ENCODE measurements at regions not wholly inside any gene's neighbourhood (a gene's known extent, or its start where the extent isn't known, plus 50 kb on each side); places are given as distances from the start of the nearest gene placed in this dataset.

GRCh38 chrX:111006116-111006515 lies 89.9 kb upstream of the PAK3 start:
- ATAC-seq, result no peak
- TF ChIP-seq SNAI2 (CRISPR knock-in tag; IDR thresholded peaks at IDR 0.05) (no peak), PPARA (CRISPR knock-in tag; IDR thresholded peaks at IDR 0.05; ENCODE audit: borderline replicate concordance) (no peak), ISL1 (CRISPR knock-in tag; IDR thresholded peaks at IDR 0.05) (no peak), ZC3H10 (CRISPR knock-in tag; IDR thresholded peaks at IDR 0.05) (no peak), CSDC2 (CRISPR knock-in tag; IDR thresholded peaks at IDR 0.05) (no peak), TSHZ2 (CRISPR knock-in tag; IDR thresholded peaks at IDR 0.05) (no peak), ARNTL (CRISPR knock-in tag; IDR thresholded peaks at IDR 0.05; ENCODE audit: borderline replicate concordance, low read depth) (no peak), BACH2 (CRISPR knock-in tag; IDR thresholded peaks at IDR 0.05; ENCODE audit: borderline replicate concordance) (no peak), GLIS3 (CRISPR knock-in tag; IDR thresholded peaks at IDR 0.05) (no peak), ZNF8 (CRISPR knock-in tag; IDR thresholded peaks at IDR 0.05) (no peak), TCF4 (CRISPR knock-in tag; IDR thresholded peaks at IDR 0.05; ENCODE audit: borderline replicate concordance) (no peak), OSR1 (CRISPR knock-in tag; IDR thresholded peaks at IDR 0.05) (no peak), CSRNP3 (CRISPR knock-in tag; IDR thresholded peaks at IDR 0.05) (no peak), TOX (CRISPR knock-in tag; IDR thresholded peaks at IDR 0.05; ENCODE audit: borderline replicate concordance) (no peak), ZFP3 (CRISPR knock-in tag; IDR thresholded peaks at IDR 0.05) (no peak), ZNF70 (CRISPR knock-in tag; IDR thresholded peaks at IDR 0.05) (no peak)
- TF ChIP-seq, protein P1, sequence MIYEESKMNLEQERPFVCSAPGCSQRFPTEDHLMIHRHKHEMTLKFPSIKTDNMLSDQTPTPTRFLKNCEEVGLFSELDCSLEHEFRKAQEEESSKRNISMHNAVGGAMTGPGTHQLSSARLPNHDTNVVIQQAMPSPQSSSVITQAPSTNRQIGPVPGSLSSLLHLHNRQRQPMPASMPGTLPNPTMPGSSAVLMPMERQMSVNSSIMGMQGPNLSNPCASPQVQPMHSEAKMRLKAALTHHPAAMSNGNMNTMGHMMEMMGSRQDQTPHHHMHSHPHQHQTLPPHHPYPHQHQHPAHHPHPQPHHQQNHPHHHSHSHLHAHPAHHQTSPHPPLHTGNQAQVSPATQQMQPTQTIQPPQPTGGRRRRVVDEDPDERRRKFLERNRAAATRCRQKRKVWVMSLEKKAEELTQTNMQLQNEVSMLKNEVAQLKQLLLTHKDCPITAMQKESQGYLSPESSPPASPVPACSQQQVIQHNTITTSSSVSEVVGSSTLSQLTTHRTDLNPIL (CRISPR knock-in tag; IDR thresholded peaks at IDR 0.05; ENCODE audit: low read depth), result no peak
- TF ChIP-seq, protein P2, sequence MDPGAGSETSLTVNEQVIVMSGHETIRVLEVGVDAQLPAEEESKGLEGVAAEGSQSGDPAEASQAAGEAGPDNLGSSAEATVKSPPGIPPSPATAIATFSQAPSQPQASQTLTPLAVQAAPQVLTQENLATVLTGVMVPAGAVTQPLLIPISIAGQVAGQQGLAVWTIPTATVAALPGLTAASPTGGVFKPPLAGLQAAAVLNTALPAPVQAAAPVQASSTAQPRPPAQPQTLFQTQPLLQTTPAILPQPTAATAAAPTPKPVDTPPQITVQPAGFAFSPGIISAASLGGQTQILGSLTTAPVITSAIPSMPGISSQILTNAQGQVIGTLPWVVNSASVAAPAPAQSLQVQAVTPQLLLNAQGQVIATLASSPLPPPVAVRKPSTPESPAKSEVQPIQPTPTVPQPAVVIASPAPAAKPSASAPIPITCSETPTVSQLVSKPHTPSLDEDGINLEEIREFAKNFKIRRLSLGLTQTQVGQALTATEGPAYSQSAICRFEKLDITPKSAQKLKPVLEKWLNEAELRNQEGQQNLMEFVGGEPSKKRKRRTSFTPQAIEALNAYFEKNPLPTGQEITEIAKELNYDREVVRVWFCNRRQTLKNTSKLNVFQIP (CRISPR knock-in tag; IDR thresholded peaks at IDR 0.05; ENCODE audit: borderline replicate concordance, low read depth), result no peak
- TF ChIP-seq, protein P3, sequence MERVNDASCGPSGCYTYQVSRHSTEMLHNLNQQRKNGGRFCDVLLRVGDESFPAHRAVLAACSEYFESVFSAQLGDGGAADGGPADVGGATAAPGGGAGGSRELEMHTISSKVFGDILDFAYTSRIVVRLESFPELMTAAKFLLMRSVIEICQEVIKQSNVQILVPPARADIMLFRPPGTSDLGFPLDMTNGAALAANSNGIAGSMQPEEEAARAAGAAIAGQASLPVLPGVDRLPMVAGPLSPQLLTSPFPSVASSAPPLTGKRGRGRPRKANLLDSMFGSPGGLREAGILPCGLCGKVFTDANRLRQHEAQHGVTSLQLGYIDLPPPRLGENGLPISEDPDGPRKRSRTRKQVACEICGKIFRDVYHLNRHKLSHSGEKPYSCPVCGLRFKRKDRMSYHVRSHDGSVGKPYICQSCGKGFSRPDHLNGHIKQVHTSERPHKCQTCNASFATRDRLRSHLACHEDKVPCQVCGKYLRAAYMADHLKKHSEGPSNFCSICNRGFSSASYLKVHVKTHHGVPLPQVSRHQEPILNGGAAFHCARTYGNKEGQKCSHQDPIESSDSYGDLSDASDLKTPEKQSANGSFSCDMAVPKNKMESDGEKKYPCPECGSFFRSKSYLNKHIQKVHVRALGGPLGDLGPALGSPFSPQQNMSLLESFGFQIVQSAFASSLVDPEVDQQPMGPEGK (CRISPR knock-in tag; IDR thresholded peaks at IDR 0.05; ENCODE audit: borderline replicate concordance), result no peak

DNA sequence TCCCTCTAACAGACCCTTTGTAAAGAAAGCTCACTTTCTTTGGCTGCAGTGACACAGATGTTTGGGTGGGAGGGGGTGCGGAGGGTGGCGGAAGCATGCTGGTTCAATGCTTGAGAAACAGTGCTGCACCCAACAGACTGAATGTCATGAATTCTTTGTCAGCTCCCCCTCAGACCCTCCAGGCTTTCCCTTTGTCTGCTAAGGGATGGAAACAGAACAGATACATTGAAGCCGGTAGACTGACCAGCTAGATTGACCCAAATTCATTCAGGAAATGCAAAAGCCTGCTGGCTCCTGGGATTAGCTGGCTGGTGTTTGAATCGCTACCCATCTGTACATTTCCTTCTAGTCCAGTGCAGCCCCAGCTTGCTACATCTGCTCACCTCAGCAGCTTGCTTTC lies 90.8 kb upstream of the PAK3 start:
- TF ChIP-seq ZNF70 (CRISPR knock-in tag; IDR thresholded peaks at IDR 0.05) (no peak), ZC3H10 (CRISPR knock-in tag; IDR thresholded peaks at IDR 0.05) (no peak), ISL1 (CRISPR knock-in tag; IDR thresholded peaks at IDR 0.05) (no peak), ARNTL (CRISPR knock-in tag; IDR thresholded peaks at IDR 0.05; ENCODE audit: borderline replicate concordance, low read depth) (no peak), PPARA (CRISPR knock-in tag; IDR thresholded peaks at IDR 0.05; ENCODE audit: borderline replicate concordance) (no peak), RARB (CRISPR knock-in tag; IDR thresholded peaks at IDR 0.05) (no peak), CSDC2 (CRISPR knock-in tag; IDR thresholded peaks at IDR 0.05) (no peak), ZFP30 (CRISPR knock-in tag; IDR thresholded peaks at IDR 0.05) (no peak), TOX (CRISPR knock-in tag; IDR thresholded peaks at IDR 0.05; ENCODE audit: borderline replicate concordance) (no peak), GLIS3 (CRISPR knock-in tag; IDR thresholded peaks at IDR 0.05) (no peak), SNAI2 (CRISPR knock-in tag; IDR thresholded peaks at IDR 0.05) (no peak), CSRNP3 (CRISPR knock-in tag; IDR thresholded peaks at IDR 0.05) (no peak), ZFP3 (CRISPR knock-in tag; IDR thresholded peaks at IDR 0.05) (no peak)
- TF ChIP-seq, protein P1 (CRISPR knock-in tag; IDR thresholded peaks at IDR 0.05; ENCODE audit: low read depth), result no peak
- TF ChIP-seq, protein P3 (CRISPR knock-in tag; IDR thresholded peaks at IDR 0.05; ENCODE audit: borderline replicate concordance), result no peak
- TF ChIP-seq, protein P2 (CRISPR knock-in tag; IDR thresholded peaks at IDR 0.05; ENCODE audit: borderline replicate concordance, low read depth), result no peak
- ATAC-seq, result no peak
